Activated CD4-positive, alpha-beta T cell treated with anti-CD3 and anti-CD28 coated beads, Interleukin-2, amount 50 U/mL, for 16 hours (primary cell): ENCODE measurements at regions not wholly inside any gene's neighbourhood (a gene's known extent, or its start where the extent isn't known, plus 50 kb on each side); places are given as distances from the start of the nearest gene placed in this dataset.

Experiments
- DNase-seq: peaks from one replicate; pipeline ENCODE4 v3.0.0-alpha.2; 2020

DNA sequence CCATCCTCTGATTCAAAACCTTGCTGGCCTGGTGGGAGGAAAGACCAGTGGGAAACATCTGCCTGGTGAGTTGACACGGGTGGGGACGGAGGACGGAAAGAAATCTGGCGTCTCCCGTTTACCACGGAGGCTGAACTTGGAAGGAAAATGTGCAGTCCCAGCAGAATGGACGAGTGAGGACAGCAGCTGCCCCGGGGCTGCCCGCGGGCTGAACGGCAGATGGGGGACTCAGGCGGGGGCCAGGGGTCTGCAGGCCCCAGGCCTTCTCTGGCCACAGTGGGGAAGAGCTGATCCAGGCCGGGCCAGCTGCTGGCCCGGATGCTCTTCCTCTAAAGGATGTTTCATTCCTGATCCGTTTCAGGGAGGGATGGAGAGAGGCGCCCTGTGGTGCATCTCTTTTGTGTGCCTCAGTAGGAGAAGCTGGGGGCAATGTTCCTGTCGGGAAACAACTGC lies 147.5 kb upstream of the CHST15 start:
- DNase-seq: no peak

DNA sequence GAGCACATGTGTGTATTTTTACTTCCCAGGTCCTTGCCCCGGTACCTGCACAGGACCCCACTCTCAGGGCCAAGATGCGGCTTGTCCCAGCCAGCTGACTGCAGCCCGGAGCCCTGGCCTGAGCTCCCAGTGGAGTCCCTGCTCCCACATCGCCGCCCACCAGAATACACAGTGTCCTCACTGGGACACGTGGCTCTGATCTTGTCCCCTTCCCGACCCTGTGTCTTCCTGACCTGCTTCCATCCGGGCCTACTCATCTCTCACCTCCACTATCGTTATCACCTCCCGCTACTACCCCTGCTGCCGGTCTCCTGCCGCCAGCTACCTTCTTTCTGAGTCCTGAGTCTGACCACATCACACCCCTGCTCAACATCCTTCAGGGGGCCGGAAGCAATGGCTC lies 146.3 kb upstream of the CHST15 start:
- no peak for DNase-seq

DNA sequence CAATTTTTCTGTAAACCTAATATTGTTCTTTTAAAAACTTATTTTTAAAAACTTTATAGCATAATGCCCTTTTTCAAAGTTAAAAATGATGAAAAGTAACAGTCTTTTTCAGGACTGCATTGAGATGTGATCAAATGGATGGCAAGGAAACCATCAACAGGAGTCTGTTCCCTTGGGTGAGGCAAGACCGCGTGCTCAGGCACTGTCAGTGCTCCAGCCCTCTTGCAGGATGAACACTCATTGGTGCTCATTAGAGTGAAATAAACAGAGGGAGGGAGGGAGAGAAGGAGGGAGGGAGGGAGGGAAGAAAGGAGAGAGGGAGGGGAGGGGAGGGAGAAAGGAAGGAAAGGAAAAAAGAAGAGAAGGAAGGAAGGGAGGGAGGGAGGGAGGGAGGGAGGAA lies 145.7 kb upstream of the CHST15 start:
- no peak for DNase-seq

DNA sequence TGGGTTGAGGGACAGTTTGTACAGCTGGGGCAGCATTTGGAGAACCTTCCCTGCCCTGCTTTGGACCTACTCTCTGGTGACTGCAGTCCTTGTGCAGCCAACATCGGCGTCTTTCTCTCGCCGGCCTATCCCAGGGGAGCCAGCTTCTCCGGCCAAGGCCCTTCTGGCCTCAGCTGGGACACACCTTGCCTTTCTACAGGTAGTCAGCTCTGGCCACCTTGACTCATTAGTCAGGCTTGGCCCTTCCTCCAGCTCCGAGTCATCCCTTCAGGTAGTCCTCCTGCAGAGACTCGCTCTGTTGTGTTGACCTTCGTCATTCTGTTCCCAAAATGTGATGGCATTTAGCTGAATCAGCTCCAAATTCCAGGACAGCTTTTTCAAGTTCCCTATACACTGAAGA lies 145.0 kb upstream of the CHST15 start:
- DNase-seq: no peak

DNA sequence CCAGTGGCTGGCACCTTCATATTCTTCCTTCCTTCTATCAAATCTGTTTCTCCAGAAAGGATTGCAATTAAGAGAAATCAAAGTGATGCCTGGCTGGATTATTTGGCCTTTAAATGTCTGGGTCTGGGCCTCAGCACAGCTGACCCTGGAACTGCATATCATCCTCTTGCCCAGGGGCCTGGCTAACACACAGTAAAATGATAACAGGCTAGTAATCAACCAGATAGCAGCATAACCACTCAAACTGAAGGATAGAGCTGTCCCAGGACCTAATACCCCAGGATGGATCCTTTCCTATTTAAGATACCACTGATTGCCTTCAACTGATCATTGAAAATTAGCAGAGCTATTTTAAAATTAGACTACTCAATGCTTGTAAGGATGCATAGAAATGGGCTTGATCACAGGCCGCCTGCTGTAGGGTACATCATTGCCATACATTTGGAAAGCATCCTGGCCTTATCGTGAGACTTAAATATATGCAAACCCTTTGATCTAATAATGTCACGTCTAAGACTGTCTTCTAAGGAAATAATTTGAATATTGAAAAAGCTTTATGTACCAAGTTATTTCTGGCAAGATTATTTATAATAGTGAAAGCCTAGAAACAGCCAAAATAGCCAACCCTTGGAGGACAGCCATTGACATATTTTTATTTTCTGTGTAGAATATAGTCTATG lies 144.0 kb upstream of the CHST15 start:
- no peak for DNase-seq

DNA sequence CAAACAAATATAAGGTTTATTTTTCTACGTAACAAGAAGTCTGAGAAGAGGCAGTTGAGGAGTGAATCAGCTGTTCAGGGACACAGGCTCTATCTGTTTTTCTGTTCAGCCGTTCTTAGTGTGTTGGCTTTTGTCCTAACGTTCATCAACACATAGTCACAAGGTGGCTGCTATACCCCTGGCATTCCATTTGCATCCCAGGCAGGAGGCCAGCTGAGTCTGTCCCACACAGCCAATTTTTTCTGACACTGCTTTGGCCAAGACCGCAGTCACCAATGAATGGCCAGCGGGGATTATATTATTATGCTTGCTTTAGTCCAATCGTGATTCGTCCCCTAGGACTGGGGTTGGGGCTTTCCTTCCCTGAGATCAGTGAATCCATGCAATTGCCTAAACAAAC lies 143.4 kb upstream of the CHST15 start:
- no peak for DNase-seq

DNA sequence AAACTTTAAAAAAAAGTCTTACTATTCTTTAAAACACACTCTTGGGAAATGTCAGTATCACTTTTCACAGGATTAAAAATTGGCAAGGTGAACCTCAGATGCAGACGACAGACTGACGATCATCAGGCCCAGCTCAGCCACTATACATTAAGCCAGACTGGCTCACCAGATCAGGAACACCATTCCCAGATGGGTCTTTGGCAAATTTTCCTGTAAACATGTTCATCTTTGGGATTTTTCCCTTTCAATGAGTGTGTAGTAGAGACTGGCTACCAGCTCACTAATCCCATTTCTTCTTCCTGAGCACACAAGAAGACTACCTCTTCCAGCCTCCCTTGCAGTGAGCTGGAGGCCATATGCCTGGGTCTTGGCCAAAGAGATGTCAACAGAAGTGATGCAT lies 142.7 kb upstream of the CHST15 start:
- no peak for DNase-seq

DNA sequence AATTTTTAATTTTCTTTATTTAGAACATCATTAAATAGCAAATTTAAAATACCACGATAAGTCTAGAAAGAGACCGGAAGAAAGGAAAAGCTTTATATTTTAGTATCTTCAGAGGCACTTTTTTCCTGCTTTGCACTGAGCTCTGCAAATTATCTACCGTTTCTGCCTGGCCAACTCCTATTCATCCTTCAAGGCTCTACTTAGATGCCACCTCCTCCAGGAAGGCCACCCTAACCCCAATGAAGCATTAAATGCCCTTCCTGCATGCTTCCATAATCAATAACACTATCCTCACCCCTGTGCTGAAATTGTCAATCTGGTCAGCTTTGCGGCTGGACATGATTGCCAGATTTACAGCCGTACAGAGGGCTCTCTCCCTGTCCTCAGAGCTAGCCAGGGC lies 141.8 kb upstream of the CHST15 start:
- no peak for DNase-seq

DNA sequence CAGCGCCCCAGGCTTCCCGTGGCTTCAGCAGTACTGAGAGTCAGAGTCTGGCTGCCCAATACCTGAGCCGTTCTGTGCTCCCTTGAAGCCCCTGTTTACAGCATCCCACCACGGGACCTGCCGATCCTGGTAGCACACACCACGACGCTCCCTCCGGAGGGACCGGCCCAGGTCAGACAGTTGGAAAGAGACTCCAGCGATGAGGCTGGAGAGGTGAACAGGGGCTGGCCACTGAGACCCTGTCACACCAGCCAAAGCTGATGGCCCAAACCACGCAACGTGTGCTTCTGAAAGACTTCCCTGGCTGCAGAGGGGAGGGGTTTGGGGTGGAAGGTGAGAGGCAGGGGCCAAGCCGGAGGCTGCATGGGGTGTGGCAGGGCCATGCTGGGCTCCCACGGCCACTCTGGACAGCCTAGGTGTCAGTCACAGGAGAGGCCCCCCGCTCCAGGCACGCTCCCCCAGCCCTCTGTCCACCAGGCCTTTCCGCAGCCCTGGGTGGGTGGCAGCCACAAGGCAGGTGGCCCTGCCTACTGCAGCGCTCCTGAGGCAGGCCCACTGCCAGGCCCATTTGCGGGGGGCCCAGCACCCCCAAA lies 140.2 kb upstream of the CHST15 start:
- DNase-seq: no peak

DNA sequence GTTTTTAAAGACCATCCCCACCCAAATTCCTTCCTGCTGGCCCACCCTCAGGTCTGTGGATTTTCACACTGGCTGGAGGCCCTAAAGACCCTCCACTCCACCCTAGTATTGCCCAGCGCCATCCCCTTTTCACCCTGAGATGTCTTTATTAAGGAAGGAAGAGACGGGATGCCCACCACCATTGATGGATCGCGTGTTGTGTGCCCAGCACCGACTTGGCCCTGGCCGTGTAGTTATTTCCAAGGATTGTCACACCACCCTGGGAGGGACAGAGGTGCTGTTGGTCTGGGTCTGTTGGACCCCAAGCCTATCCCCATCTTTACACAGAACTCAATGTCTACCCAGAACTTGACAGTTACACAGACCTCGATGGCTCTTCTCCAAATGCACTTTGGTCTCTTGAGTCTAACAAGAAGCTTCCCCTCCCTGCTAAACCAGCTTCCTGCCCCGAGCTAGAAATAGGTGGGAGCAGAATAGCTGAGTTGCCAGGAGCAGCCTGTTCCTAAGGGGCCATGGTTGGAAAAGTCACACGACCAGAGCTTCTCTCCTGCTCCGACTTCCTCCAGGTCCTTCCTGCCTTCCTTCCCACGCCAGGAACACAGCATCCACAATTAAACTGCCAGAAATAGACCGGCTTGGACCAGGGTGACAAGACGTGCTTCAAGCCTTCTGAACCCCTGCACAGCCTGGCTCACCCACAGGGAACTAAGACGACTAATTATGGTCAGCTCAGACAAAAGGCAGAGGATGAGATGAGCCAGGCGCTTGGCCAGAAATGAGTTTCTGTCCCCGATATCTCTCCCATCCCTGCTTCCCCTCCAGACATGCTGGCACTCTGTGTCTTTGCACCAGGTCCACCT lies 139.5 kb upstream of the CHST15 start:
- no peak for DNase-seq

DNA sequence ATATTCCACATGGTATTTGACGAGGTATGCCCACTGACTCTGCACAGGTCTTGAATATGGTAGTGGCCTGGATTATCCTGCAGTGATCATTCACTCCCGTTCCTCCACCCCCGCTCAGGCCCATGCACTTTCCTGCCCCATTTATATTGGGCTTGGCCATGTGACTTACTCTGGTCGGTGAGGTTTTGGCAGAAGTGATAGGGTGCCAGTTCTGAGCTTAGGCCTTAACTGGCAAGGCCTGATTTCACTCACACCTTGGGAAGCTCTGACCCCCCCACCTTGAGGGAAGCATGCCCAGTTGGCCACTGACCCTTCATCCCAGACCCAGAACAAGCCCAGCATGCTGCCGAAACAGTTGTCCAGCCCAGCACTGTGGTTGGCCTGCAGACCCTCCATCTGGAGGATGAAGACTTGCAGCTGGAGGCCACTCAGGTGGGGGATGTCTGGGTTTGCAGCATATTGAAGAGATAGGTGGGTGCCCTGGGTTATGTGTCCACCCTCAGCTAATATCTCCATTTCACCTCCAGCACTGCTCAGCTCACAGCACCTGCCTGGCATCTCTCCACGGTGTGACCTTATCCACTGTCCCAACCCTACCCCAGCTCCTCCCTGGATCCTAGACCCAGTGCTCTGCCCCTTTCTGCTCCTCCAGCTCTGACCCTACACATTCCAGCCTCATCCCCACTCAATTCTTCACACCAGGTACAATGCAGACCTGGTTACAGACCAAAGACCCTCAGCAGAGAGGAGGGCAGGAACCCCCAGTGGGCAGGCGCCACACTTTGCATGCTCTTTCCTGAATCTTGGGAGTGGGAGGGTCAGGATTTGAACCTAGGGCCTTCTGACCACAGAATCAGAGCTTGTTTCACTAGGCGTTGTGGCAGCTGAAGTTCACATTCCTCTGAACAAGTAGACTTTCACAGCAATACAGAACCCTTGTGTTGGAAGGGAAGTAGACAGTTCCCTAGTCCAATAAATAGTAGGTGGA lies 138.1 kb upstream of the CHST15 start:
- DNase-seq: peak; percentile 41

DNA sequence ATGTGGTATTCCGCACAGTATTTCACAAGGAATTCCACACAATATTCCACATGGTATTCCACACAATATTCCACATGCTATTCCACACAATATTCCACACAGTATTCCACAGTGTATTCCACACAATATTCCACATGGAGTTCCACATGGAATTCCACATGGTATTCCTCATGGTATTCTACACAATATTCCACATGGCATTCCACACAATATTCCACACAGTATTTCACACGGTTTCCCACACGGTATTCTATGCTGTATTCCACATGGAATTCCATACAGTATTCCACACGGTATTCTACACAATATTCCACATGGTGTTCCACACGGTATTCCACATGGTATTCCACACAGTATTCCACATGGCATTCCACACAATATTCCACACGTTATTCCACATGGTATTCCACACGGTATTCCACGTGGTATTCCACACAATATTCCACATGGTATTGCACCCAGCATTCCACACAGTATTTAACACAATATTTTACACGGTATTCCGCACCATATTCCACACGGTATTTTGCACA lies 137.3 kb upstream of the CHST15 start:
- no peak for DNase-seq

DNA sequence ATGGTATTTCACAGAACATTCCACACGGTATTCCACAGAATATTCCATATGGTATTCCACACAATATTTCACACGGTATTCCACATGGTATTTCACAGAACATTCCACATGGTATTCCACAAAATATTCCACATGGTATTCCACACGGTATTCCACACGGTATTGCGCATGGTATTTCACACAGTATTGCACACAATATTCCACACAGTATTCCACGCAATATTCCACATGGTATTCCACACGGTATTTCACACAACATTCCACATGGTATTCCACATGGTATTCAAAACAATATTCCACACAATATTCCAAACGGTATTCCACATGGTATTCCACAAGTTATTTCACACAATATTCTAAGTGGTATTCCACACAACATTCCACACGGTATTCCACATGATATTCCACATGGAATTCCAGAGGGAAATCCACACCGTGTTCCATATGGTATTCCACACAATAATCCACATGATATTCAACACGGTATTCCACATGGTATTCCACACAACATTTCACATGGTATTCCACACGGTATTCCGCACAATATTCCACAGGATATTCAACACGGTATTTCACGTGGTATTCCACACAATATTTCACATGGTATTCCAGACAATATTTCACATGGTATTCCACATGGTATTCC lies 136.7 kb upstream of the CHST15 start:
- no peak for DNase-seq

DNA sequence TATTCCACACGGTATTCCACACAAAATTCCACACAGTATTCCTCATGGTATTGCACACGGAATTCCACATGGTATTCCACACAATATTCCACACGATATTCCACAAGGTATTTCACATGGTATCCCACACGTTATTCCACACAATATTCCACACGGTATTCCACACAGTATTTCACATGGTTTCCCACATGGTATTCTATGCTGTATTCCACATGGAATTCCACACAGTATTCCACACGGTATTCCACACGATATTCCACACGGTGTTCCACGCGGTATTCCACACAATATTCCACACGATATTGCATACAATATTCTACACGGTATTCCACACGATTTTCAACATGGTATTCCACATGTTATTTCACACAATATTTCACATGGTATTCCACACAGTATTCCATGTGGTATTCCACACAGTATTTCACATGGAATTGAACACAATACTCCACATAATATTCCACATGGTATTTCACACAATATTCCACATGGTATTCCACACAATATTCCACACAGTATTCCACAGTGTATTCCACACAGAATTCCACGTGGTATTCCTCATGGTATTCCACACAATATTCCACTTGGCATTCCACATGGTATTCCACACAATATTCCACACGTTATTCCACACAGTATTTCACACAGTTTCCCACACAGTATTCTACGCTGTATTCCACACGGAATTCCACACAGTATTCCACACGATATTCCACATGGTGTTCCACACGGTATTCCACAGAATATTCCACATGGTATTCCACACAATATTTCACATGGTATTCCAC lies 136.0 kb upstream of the CHST15 start:
- DNase-seq: no peak

DNA sequence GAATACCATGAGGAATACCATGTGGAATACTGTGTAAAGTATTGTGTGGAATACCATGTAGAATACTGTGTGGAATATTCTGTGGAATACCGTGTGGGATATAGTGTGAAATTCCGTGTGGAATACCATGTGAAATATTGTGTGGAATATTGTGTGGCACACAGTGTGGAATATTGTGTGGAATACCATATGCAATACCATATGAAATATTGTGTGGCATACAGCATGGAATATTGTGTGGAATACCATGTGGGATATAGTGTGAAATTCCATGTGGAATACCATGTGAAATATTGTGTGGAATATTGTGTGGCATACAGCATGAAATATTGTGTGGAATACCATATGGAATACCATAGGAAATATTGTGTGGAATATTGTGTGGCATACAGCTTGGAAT lies 135.1 kb upstream of the CHST15 start:
- DNase-seq: no peak

DNA sequence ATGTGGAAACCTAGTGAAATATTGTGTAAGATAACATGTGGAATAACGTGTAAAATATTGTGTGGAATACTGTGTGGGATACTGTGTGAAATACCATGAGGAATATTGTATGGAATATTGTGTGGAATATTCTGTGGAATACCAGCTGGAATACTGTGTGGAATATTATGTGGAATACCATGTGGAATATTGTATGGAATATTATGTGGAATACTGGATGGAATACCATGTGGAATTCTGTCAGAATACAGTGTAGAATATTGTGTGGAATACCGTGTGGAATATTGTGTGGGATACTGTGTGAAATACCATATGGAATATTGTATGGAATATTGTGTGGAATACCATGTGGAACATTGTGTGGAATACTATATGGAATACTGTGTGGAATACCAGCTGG lies 134.6 kb upstream of the CHST15 start:
- no peak for DNase-seq

DNA sequence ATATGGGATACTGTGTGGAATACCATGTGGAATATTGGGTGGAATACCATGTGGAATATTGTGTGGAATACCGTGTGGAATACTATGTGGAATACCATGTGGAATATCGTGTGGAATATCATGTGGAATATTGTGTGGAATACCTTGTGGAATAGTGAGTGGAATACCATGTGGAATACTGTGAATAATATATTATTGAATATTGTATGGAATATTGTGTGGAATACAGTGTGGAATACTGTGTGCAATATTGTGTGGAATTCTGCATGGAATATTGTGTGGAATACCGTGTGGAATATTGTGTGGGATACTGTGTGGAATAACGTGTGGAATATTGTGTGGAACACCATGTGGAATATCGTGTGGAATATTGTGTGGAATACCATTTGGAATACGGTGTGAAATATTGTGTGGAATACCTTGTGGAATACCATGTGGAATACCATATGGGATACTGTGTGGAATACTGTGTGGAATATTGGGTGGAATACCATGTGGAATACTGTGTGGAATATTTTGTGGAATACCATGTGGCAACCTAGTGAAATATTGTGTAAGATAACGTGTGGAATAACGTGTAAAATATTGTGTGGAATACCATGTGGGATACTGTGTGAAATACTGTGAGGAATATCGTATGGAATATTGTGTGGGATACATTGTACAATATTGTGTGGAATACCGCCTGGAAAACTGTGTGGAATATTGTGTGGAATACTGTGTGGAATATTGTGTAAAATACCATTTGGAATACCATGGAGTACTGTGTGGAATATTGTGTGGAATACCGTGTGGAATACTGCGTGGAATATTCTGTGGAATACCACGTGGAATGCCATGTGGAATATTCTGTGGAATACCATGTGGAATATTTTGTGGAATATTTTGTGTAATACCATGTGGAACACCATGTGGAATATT lies 133.9 kb upstream of the CHST15 start:
- no peak for DNase-seq

DNA sequence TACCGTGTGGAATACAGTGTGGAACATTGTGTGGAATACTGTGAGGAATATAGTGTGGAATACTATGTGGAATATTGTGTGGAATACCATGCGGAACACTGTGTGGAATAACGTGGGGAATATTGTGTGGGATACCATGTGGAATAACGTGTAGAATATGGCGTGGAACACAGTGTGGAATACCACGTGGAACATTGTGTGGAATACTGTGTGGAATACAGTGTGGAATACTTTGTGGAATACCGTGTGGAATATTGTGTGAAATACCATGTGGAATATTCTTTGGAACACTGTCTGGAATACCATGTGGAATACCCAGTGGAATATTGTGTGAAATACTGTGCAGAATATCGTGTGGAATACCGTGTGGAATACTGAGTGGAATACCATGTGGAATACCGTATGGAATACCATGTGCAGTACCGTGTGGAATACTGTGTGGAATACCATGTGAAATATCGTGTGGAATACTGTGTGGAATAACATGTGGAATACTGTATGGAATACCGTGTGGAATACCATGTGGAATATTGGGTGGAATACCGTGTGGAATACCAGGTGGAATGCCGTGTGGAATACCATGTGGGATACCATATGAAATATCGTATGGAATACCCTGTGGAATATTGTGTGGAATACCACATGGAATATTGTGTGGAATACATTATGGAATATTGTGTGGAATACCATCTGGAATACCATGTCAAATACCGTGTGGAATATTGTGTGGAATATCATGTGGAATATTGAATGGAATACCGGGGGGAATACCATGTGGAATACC lies 133.1 kb upstream of the CHST15 start:
- no peak for DNase-seq
